Astrocyte (in vitro differentiated cells and primary cell): ENCODE measurements at regions not wholly inside any gene's neighbourhood (a gene's known extent, or its start where the extent isn't known, plus 50 kb on each side); places are given as distances from the start of the nearest gene placed in this dataset.

Experiments used
- CTCF ChIP-seq: IDR thresholded peaks from 2 replicates; pipeline ENCODE4 v1.5.1; 2011; ENCODE audit warnings: low read depth, mild to moderate bottlenecking, inconsistent platforms, low read length, moderate library complexity; ENCODE audit not compliant: insufficient read depth
- EZH2 ChIP-seq: IDR thresholded peaks from 2 replicates; pipeline ENCODE4 v1.6.1; 2012; ENCODE audit warnings: mild to moderate bottlenecking, low read length, inconsistent platforms; ENCODE audit not compliant: insufficient read depth

GRCh38 chr1:38198621-38199020, 152.0 kb upstream of the POU3F1 start:
- TF ChIP-seq CTCF: no peak
- TF ChIP-seq EZH2: no peak
